H9 (cell line): ENCODE measurements at regions not wholly inside any gene's neighbourhood (a gene's known extent, or its start where the extent isn't known, plus 50 kb on each side); places are given as distances from the start of the nearest gene placed in this dataset.

ENCODE experiments used
- DNase-seq: peaks from one replicate; pipeline ENCODE4 v3.0.0-alpha.2; 2017
- H2AFZ ChIP-seq: one replicate; pipeline ENCODE4 v1.6.1; 2013; ENCODE audit warnings: mild to moderate bottlenecking, low read length, control low read depth, moderate library complexity
- H2AK5ac ChIP-seq: 2 replicates; pipeline ENCODE4 v1.6.1; 2013; ENCODE audit warnings: low read length, control low read depth, mixed read lengths; ENCODE audit not compliant: insufficient read length
- H2BK120ac ChIP-seq: one replicate; pipeline ENCODE4 v1.6.1; 2013; ENCODE audit warnings: low read depth, mild to moderate bottlenecking, low read length, control low read depth, inconsistent platforms; ENCODE audit not compliant: poor library complexity, severe bottlenecking
- H2BK12ac ChIP-seq: 2 replicates; pipeline ENCODE4 v1.6.1; 2013; ENCODE audit warnings: low read length, control low read depth, mixed read lengths, low read depth; ENCODE audit not compliant: insufficient read length
- H2BK15ac ChIP-seq: 2 replicates; pipeline ENCODE4 v1.6.1; 2013; ENCODE audit warnings: low read depth, low read length, control low read depth
- H2BK20ac ChIP-seq: one replicate; pipeline ENCODE4 v1.6.1; 2013; ENCODE audit warnings: low read depth, mild to moderate bottlenecking, low read length, control low read depth, inconsistent platforms; ENCODE audit not compliant: poor library complexity, severe bottlenecking
- H2BK5ac ChIP-seq: 2 replicates; pipeline ENCODE4 v1.6.1; 2013; ENCODE audit warnings: low read length, control low read depth, mixed read lengths; ENCODE audit not compliant: insufficient read length
- H3K14ac ChIP-seq: 2 replicates; pipeline ENCODE4 v1.6.1; 2013; ENCODE audit warnings: low read length, control low read depth; ENCODE audit not compliant: insufficient read depth
- H3K18ac ChIP-seq: 2 replicates; pipeline ENCODE4 v1.6.1; 2013; ENCODE audit warnings: low read depth, mild to moderate bottlenecking, mixed read lengths, low read length, control low read depth; ENCODE audit not compliant: insufficient read length
- H3K23ac ChIP-seq: 2 replicates; pipeline ENCODE4 v1.6.1; 2013; ENCODE audit warnings: low read length, control low read depth, mixed read lengths, low read depth; ENCODE audit not compliant: insufficient read length
- H3K23me2 ChIP-seq: 2 replicates; pipeline ENCODE4 v1.6.1; 2013; ENCODE audit warnings: low read depth, mild to moderate bottlenecking, mixed read lengths, low read length, control low read depth; ENCODE audit not compliant: insufficient read length, poor library complexity, severe bottlenecking
- H3K27ac ChIP-seq: 2 replicates; pipeline ENCODE4 v1.5.1; 2013; ENCODE audit warnings: low read length, control low read depth, mixed read lengths, low read depth; ENCODE audit not compliant: insufficient read length
- H3K27me3 ChIP-seq: 2 replicates; pipeline ENCODE4 v1.6.1; 2013; ENCODE audit warnings: low read length, control low read depth, inconsistent platforms; ENCODE audit not compliant: insufficient read depth
- H3K4ac ChIP-seq: 2 replicates; pipeline ENCODE4 v1.6.1; 2013; ENCODE audit warnings: low read depth, mild to moderate bottlenecking, control low read depth, inconsistent platforms, low read length, moderate library complexity
- H3K4me1 ChIP-seq: 2 replicates; pipeline ENCODE4 v1.6.1; 2013; ENCODE audit warnings: low read length, control low read depth, inconsistent platforms; ENCODE audit not compliant: insufficient read depth
- H3K4me2 ChIP-seq: 2 replicates; pipeline ENCODE4 v1.6.1; 2013; ENCODE audit warnings: low read length, control low read depth, mixed read lengths; ENCODE audit not compliant: insufficient read length, insufficient read depth
- H3K56ac ChIP-seq: 2 replicates; pipeline ENCODE4 v1.6.1; 2013; ENCODE audit warnings: low read depth, mild to moderate bottlenecking, mixed read lengths, low read length, control low read depth; ENCODE audit not compliant: insufficient read length
- H3K79me1 ChIP-seq: 2 replicates; pipeline ENCODE4 v1.6.1; 2013; ENCODE audit warnings: low read depth, mild to moderate bottlenecking, moderate library complexity, low read length, control low read depth, inconsistent platforms; ENCODE audit not compliant: insufficient read depth, poor library complexity, severe bottlenecking
- H3K79me2 ChIP-seq: 2 replicates; pipeline ENCODE4 v1.6.1; 2013; ENCODE audit warnings: low read length, control low read depth, inconsistent platforms; ENCODE audit not compliant: insufficient read depth
- H3K9ac ChIP-seq: 2 replicates; pipeline ENCODE4 v1.6.1; 2013; ENCODE audit warnings: low read length, control low read depth, mixed read lengths; ENCODE audit not compliant: insufficient read length; ENCODE audit errors: extremely low read depth
- H3K9me3 ChIP-seq: one replicate; pipeline ENCODE4 v1.6.1; 2013; ENCODE audit warnings: low read depth, low read length, inconsistent platforms; ENCODE audit not compliant: control insufficient read depth
- H3T11ph ChIP-seq: one replicate; pipeline ENCODE4 v1.6.1; 2013; ENCODE audit warnings: mild to moderate bottlenecking, low read length, control low read depth, inconsistent platforms
- H4K20me1 ChIP-seq: one replicate; pipeline ENCODE4 v1.6.1; 2013; ENCODE audit not compliant: control insufficient read depth, insufficient read length, insufficient read depth
- H4K5ac ChIP-seq: 2 replicates; pipeline ENCODE4 v1.6.1; 2013; ENCODE audit warnings: low read depth, mild to moderate bottlenecking, mixed read lengths, low read length, control low read depth; ENCODE audit not compliant: insufficient read length
- H4K8ac ChIP-seq: replicated peaks from 2 replicates; pipeline ENCODE4 v1.6.1; 2013; ENCODE audit warnings: low read length, control low read depth, mixed read lengths, low read depth; ENCODE audit not compliant: insufficient read length
- H4K91ac ChIP-seq: 2 replicates; pipeline ENCODE4 v1.6.1; 2013; ENCODE audit warnings: low read depth, mild to moderate bottlenecking, moderate library complexity, mixed read lengths, low read length, control low read depth; ENCODE audit not compliant: insufficient read length
- H3K27ac Mint-ChIP-seq, 3 experiments: 2 replicates in 2 of 3; 3 replicates in 1 of 3; pipeline ENCODE4 v1.8.0; 2020 to 2021; ENCODE audit warnings: mixed read lengths in 3 of 3, mild to moderate bottlenecking in 1 of 3, moderate library complexity in 1 of 3
- H3K27me3 Mint-ChIP-seq: 2 replicates; pipeline ENCODE4 v1.8.0; 2021; ENCODE audit warnings: low read depth, mild to moderate bottlenecking, moderate library complexity, mixed read lengths
- H3K36me3 Mint-ChIP-seq, 3 experiments: 2 replicates in 2 of 3; 3 replicates in 1 of 3; pipeline ENCODE4 v1.8.0; 2020 to 2021; ENCODE audit warnings: low read depth in 3 of 3, mixed read lengths in 3 of 3; ENCODE audit not compliant: insufficient read depth in 1 of 3
- H3K4me1 Mint-ChIP-seq, 2 experiments: 2 replicates each; pipeline ENCODE4 v1.8.0; 2020; ENCODE audit warnings: mixed read lengths in 2 of 2
- H3K4me3 Mint-ChIP-seq, 2 experiments: 2 replicates in 1 of 2; 3 replicates in 1 of 2; pipeline ENCODE4 v1.8.0; 2020 to 2021; ENCODE audit warnings: mild to moderate bottlenecking in 2 of 2, mixed read lengths in 2 of 2, moderate library complexity in 1 of 2
- H3K9me3 Mint-ChIP-seq, 2 experiments: 2 replicates in 1 of 2; 3 replicates in 1 of 2; pipeline ENCODE4 v1.8.0; 2020; ENCODE audit warnings: mild to moderate bottlenecking in 2 of 2, mixed read lengths in 2 of 2, moderate library complexity in 1 of 2
- WGBS: extraction: QIAGEN DNeasy Blood & Tissue Kit; methylation state at CpG from one replicate; pipeline ENCODE4 v1.1.7; 2013; ENCODE audit warnings: missing lambda C conversion rate, low lambda C conversion rate, mixed read lengths; ENCODE audit not compliant: insufficient read length; ENCODE audit errors: extremely low coverage; 5-methylcytosine and 5-hydroxymethylcytosine counted together
- TF ChIP-seq, protein P1 (sequence below): fragments of 200-600 bp; sonication (generic); conservative IDR thresholded peaks from 3 replicates; pipeline ENCODE4 v1.8.0; 2021; ENCODE audit warnings: antibody characterized with exemption, mild to moderate bottlenecking

- H3K4ac ChIP-seq = no peak overlapping the region
- no peaks in the 10 kb centered on the region for H3K4me1 ChIP-seq
- Mint-ChIP-seq H3K36me3 (peaks cover 0 to 5% (median 2%) of the 10 kb centered on the region in 3 experiments; a peak in 2 of 7 replicates), H3K27ac (no peak overlapping the region), H3K4me1 (peaks cover 2 to 3% of the 10 kb centered on the region in 2 experiments; a peak in 1 of 4 replicates), H3K27me3 (peaks cover 4% of the 10 kb centered on the region), H3K9me3 (peaks cover 0 to 8% of the 10 kb centered on the region in 2 experiments; a peak in 3 of 5 replicates), H3K4me3 (no peak overlapping the region)
- TF ChIP-seq, protein P1, sequence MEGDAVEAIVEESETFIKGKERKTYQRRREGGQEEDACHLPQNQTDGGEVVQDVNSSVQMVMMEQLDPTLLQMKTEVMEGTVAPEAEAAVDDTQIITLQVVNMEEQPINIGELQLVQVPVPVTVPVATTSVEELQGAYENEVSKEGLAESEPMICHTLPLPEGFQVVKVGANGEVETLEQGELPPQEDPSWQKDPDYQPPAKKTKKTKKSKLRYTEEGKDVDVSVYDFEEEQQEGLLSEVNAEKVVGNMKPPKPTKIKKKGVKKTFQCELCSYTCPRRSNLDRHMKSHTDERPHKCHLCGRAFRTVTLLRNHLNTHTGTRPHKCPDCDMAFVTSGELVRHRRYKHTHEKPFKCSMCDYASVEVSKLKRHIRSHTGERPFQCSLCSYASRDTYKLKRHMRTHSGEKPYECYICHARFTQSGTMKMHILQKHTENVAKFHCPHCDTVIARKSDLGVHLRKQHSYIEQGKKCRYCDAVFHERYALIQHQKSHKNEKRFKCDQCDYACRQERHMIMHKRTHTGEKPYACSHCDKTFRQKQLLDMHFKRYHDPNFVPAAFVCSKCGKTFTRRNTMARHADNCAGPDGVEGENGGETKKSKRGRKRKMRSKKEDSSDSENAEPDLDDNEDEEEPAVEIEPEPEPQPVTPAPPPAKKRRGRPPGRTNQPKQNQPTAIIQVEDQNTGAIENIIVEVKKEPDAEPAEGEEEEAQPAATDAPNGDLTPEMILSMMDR = no peak
- no peak overlapping the region for H2BK120ac ChIP-seq
- H4K20me1 ChIP-seq = no peaks in the 10 kb centered on the region
- no peak overlapping the region for H4K8ac ChIP-seq
- no peak overlapping the region for H3K14ac ChIP-seq
- H3T11ph ChIP-seq = no peak overlapping the region
- H4K91ac ChIP-seq = no peak overlapping the region
- H3K79me1 ChIP-seq = no peaks in the 10 kb centered on the region
- H3K27me3 ChIP-seq = no peaks in the 10 kb centered on the region
- no peaks in the 10 kb centered on the region for H3K9me3 ChIP-seq
- H3K79me2 ChIP-seq = no peaks in the 10 kb centered on the region
- no peak overlapping the region for H3K56ac ChIP-seq
- H3K23me2 ChIP-seq = no peaks in the 10 kb centered on the region
- H3K9ac ChIP-seq = no peak overlapping the region
- no peak overlapping the region for H3K18ac ChIP-seq
- H2AFZ ChIP-seq = no peak overlapping the region
- no peak overlapping the region for H3K23ac ChIP-seq
- H3K27ac ChIP-seq = no peak overlapping the region
- no peak overlapping the region for H2AK5ac ChIP-seq
- H3K4me2 ChIP-seq = no peak overlapping the region
- DNase-seq = no peak
- H2BK5ac ChIP-seq = no peak overlapping the region
- H2BK20ac ChIP-seq = no peak overlapping the region
- WGBS = no CpG with 5 or more reads among the region's 2 CpGs
- H2BK15ac ChIP-seq = no peak overlapping the region
- no peak overlapping the region for H2BK12ac ChIP-seq
- no peak overlapping the region for H4K5ac ChIP-seq
Observed at GRCh38 chr20:24718277-24718676, 230.8 kb upstream of the CST7 start.
